Vagina (tissue), 2 donors: ENCODE measurements at regions not wholly inside any gene's neighbourhood (a gene's known extent, or its start where the extent isn't known, plus 50 kb on each side); places are given as distances from the start of the nearest gene placed in this dataset.
A peak's percentile ranks its signal among the peaks of the same experiment; 100 is the strongest.
"Not testable (repeated sequence)": the region's sequence is repeated elsewhere in the genome, so short reads cannot be mapped to it uniquely, and the experiment has no call there.

ENCODE experiments used
- DNase-seq, 2 donors: peaks; one replicate each; pipeline ENCODE4 v3.0.0-alpha.2; 2017; ENCODE audit errors: extremely low spot score in 2 of 2
- H3K27ac ChIP-seq: fragments of 200-600 bp; sonication (generic); one replicate; pipeline ENCODE4 v1.5.1; 2019
- H3K27me3 ChIP-seq: fragments of 200-600 bp; sonication (generic); one replicate; pipeline ENCODE4 v1.5.1; 2019
- H3K36me3 ChIP-seq, 2 donors: fragments of 200-600 bp; sonication (generic); one replicate each; pipeline ENCODE4 v1.5.1; 2017 to 2019
- H3K4me1 ChIP-seq: fragments of 200-600 bp; sonication (generic); one replicate; pipeline ENCODE4 v1.5.1; 2019
- H3K4me3 ChIP-seq, 2 donors: fragments of 200-600 bp; sonication (generic); 1 replicate in 1 of 2; 2 replicates in 1 of 2; pipeline ENCODE4 v1.5.1; 2016 to 2019
- H3K9me3 ChIP-seq: fragments of 200-600 bp; sonication (generic); one replicate; pipeline ENCODE4 v1.5.1; 2019
- CTCF ChIP-seq, 3 experiments: fragments of 450-650 bp in 2 of 3; fragments of 200-600 bp in 1 of 3; sonication (generic) in 1 of 3; IDR thresholded peaks; one replicate each; pipeline ENCODE4 v1.5.1; 2017 to 2019; ENCODE audit warnings: antibody characterized with exemption in 3 of 3, mild to moderate bottlenecking in 2 of 3, moderate library complexity in 2 of 3
- POLR2A ChIP-seq, 2 donors: fragments of 450-650 bp; IDR thresholded peaks; one replicate each; pipeline ENCODE4 v1.6.1; 2017; ENCODE audit warnings: antibody characterized with exemption in 2 of 2, mild to moderate bottlenecking in 2 of 2, moderate library complexity in 2 of 2
- POLR2AphosphoS5 ChIP-seq, 2 donors: sonication (generic); formaldehyde crosslinking; IDR thresholded peaks; one replicate each; pipeline ENCODE4 v1.9.0; 2017; ENCODE audit warnings: antibody characterized with exemption in 2 of 2, mild to moderate bottlenecking in 2 of 2, low read depth in 1 of 2; ENCODE audit not compliant: insufficient read depth in 1 of 2
- intact Hi-C: fragments of 100-400 bp; cut with DNase I; formaldehyde crosslinking; loops from one replicate; pipeline ENCODE4 v1.15.1; 2023

- H3K27me3 ChIP-seq, H3K4me3 ChIP-seq, H3K9me3 ChIP-seq, H3K4me1 ChIP-seq, H3K36me3 ChIP-seq, DNase-seq, H3K27ac ChIP-seq, intact Hi-C loops: not testable (repeated sequence)
These were observed 110.8 kb upstream of the METTL14 start for GRCh38 chr4:118574251-118574913.

GRCh38 chr4:118575057-118575456 is 110.1 kb upstream of the METTL14 start:
- H3K4me1 ChIP-seq, H3K27ac ChIP-seq, H3K36me3 ChIP-seq, DNase-seq, intact Hi-C loops, H3K9me3 ChIP-seq, H3K27me3 ChIP-seq, H3K4me3 ChIP-seq: not testable (repeated sequence)

- H3K27me3 ChIP-seq, DNase-seq, H3K4me3 ChIP-seq, intact Hi-C loops, H3K9me3 ChIP-seq, H3K27ac ChIP-seq, H3K4me1 ChIP-seq, H3K36me3 ChIP-seq: not testable (repeated sequence)
These were observed 109.5 kb upstream of the METTL14 start for GRCh38 chr4:118575726-118576125.

- H3K4me3 ChIP-seq, DNase-seq, H3K4me1 ChIP-seq, H3K27ac ChIP-seq, H3K9me3 ChIP-seq, intact Hi-C loops, H3K36me3 ChIP-seq, H3K27me3 ChIP-seq: not testable (repeated sequence)
These were observed 108.4 kb upstream of the METTL14 start for GRCh38 chr4:118576709-118577219.

GRCh38 chr4:118585015-118585414 is 100.2 kb upstream of the METTL14 start:
- Histone ChIP-seq H3K36me3 (no peaks in the 10 kb centered on the region), H3K9me3 (no peaks in the 10 kb centered on the region), H3K27me3 (no peaks in the 10 kb centered on the region), H3K4me3 (no peak overlapping the region), H3K27ac (no peak overlapping the region), H3K4me1 (no peaks in the 10 kb centered on the region)
- no peak for DNase-seq
- TF ChIP-seq POLR2A (IDR thresholded peaks at IDR 0.05) (no peak), CTCF (IDR thresholded peaks at IDR 0.05) (no peak), POLR2AphosphoS5 (IDR thresholded peaks at IDR 0.05; ENCODE audit: insufficient read depth in 1 of 2, low read depth in 1 of 2) (no peak)
- intact Hi-C loops = no loop called here

- Histone ChIP-seq H3K27me3 (no peaks in the 10 kb centered on the region), H3K4me1 (no peaks in the 10 kb centered on the region), H3K4me3 (no peak overlapping the region), H3K27ac (peak overlapping the region; percentile 27), H3K9me3 (no peaks in the 10 kb centered on the region), H3K36me3 (no peaks in the 10 kb centered on the region)
- intact Hi-C loops = no loop called here
- no peak for TF ChIP-seq CTCF (IDR thresholded peaks at IDR 0.05)
- TF ChIP-seq POLR2AphosphoS5 (IDR thresholded peaks at IDR 0.05; ENCODE audit: insufficient read depth in 1 of 2, low read depth in 1 of 2) = no peak
- TF ChIP-seq POLR2A (IDR thresholded peaks at IDR 0.05) = no peak
- no peak for DNase-seq
These were observed 98.8 kb upstream of the METTL14 start for GRCh38 chr4:118586357-118586790.

GRCh38 chr4:118587116-118587831 is 97.9 kb upstream of the METTL14 start:
- no peak for DNase-seq
- Histone ChIP-seq H3K4me3 (no peak overlapping the region), H3K36me3 (no peaks in the 10 kb centered on the region), H3K9me3 (no peaks in the 10 kb centered on the region), H3K27ac (no peak overlapping the region), H3K27me3 (no peaks in the 10 kb centered on the region), H3K4me1 (peaks cover 4% of the 10 kb centered on the region)
- intact Hi-C loops = no loop called here
- TF ChIP-seq POLR2AphosphoS5 (IDR thresholded peaks at IDR 0.05; ENCODE audit: insufficient read depth in 1 of 2, low read depth in 1 of 2) (no peak), POLR2A (IDR thresholded peaks at IDR 0.05) (no peak), CTCF (IDR thresholded peaks at IDR 0.05) (no peak)
